ENCODE measurements at regions not wholly inside any gene's neighbourhood (a gene's known extent, or its start where the extent isn't known, plus 50 kb on each side); places are given as distances from the start of the nearest gene placed in this dataset.

DNA sequence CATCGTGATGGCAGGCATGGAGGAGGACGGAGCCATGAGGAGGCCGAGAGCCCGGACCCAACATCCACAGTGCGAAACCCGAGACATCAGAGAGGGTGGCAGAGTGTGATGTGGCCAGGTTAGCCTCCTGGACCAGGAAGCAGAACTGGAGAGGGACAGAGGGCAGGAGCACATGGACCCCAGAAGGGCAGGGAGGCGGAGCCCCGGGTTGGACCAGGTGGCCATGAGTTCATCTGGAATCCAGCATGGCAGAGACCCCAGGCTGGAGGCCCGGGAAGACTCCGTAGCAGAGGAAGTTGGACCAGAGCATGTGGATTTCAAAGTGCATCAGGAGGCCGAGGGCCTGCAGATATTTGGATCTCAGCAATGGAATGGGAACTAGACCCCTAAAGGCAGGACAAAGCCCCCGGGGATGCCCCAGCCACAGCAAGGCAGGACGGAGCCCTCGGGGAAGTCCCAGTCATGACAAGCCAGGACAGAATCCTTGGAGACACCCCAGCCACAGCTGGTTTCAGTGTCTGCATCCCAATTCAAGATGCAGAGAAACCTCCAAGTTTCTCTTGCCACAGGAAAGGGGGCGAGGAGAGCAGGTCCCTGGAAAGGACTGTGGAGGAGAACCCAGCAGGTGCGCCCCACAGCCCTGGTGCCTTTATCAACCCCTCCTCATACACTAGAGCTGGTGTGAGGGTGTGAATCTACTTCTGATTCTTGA lies 1393.4 kb downstream of the BRD1 start:
- TF ChIP-seq, protein P1, sequence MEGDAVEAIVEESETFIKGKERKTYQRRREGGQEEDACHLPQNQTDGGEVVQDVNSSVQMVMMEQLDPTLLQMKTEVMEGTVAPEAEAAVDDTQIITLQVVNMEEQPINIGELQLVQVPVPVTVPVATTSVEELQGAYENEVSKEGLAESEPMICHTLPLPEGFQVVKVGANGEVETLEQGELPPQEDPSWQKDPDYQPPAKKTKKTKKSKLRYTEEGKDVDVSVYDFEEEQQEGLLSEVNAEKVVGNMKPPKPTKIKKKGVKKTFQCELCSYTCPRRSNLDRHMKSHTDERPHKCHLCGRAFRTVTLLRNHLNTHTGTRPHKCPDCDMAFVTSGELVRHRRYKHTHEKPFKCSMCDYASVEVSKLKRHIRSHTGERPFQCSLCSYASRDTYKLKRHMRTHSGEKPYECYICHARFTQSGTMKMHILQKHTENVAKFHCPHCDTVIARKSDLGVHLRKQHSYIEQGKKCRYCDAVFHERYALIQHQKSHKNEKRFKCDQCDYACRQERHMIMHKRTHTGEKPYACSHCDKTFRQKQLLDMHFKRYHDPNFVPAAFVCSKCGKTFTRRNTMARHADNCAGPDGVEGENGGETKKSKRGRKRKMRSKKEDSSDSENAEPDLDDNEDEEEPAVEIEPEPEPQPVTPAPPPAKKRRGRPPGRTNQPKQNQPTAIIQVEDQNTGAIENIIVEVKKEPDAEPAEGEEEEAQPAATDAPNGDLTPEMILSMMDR (tag by site-specific recombination; IDR thresholded peaks at IDR 0.05) = no peak
- TF ChIP-seq, protein P2, sequence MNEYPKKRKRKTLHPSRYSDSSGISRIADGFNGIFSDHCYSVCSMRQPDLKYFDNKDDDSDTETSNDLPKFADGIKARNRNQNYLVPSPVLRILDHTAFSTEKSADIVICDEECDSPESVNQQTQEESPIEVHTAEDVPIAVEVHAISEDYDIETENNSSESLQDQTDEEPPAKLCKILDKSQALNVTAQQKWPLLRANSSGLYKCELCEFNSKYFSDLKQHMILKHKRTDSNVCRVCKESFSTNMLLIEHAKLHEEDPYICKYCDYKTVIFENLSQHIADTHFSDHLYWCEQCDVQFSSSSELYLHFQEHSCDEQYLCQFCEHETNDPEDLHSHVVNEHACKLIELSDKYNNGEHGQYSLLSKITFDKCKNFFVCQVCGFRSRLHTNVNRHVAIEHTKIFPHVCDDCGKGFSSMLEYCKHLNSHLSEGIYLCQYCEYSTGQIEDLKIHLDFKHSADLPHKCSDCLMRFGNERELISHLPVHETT (tag by site-specific recombination; IDR thresholded peaks at IDR 0.05) = no peak
- TF ChIP-seq ZNF335 (tag by site-specific recombination; conservative IDR thresholded peaks at IDR 0.05) (no peak), MYNN (tag by site-specific recombination; IDR thresholded peaks at IDR 0.05; ENCODE audit: borderline replicate concordance) (no peak)
- TF ChIP-seq, protein P3, sequence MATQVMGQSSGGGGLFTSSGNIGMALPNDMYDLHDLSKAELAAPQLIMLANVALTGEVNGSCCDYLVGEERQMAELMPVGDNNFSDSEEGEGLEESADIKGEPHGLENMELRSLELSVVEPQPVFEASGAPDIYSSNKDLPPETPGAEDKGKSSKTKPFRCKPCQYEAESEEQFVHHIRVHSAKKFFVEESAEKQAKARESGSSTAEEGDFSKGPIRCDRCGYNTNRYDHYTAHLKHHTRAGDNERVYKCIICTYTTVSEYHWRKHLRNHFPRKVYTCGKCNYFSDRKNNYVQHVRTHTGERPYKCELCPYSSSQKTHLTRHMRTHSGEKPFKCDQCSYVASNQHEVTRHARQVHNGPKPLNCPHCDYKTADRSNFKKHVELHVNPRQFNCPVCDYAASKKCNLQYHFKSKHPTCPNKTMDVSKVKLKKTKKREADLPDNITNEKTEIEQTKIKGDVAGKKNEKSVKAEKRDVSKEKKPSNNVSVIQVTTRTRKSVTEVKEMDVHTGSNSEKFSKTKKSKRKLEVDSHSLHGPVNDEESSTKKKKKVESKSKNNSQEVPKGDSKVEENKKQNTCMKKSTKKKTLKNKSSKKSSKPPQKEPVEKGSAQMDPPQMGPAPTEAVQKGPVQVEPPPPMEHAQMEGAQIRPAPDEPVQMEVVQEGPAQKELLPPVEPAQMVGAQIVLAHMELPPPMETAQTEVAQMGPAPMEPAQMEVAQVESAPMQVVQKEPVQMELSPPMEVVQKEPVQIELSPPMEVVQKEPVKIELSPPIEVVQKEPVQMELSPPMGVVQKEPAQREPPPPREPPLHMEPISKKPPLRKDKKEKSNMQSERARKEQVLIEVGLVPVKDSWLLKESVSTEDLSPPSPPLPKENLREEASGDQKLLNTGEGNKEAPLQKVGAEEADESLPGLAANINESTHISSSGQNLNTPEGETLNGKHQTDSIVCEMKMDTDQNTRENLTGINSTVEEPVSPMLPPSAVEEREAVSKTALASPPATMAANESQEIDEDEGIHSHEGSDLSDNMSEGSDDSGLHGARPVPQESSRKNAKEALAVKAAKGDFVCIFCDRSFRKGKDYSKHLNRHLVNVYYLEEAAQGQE (tag by site-specific recombination; IDR thresholded peaks at IDR 0.05) = no peak
- TF ChIP-seq, protein P4, sequence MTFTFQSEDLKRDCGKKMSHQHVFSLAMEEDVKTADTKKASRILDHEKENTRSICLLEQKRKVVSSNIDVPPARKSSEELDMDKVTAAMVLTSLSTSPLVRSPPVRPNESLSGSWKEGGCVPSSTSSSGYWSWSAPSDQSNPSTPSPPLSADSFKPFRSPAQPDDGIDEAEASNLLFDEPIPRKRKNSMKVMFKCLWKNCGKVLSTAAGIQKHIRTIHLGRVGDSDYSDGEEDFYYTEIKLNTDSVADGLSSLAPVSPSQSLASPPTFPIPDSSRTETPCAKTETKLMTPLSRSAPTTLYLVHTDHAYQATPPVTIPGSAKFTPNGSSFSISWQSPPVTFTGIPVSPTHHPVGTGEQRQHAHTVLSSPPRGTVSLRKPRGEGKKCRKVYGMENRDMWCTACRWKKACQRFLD (tag by site-specific recombination; IDR thresholded peaks at IDR 0.05) = no peak
